OCI-LY7 (cell line): ENCODE measurements at regions not wholly inside any gene's neighbourhood (a gene's known extent, or its start where the extent isn't known, plus 50 kb on each side); places are given as distances from the start of the nearest gene placed in this dataset.

Experiments used
- BruUV-seq: library from RNA; stranded (reverse); fragments of 400-500 nt; replicated peaks from 2 replicates; lab custom pipeline; 2021; lab: Mats Ljungman, UMichigan
- CTCF ChIA-PET: fragments of 300-600 bp; sonication (Branson Sonifier 250); formaldehyde crosslinking; loops from one replicate; lab custom pipeline; 2022; ENCODE audit warnings: antibody characterized with exemption; ENCODE audit not compliant: unreplicated experiment; lab: Charles Lee
- POLR2A ChIA-PET: fragments of 300-600 bp; sonication (Branson Sonifier 250); formaldehyde crosslinking; loops from one replicate; lab custom pipeline; 2022; ENCODE audit warnings: antibody characterized with exemption; lab: Charles Lee
- DNase-seq: peaks from one replicate; pipeline ENCODE4 v3.0.0-alpha.2; 2015; ENCODE audit warnings: low spot score
- H2AFZ ChIP-seq: fragments of 200-600 bp; sonication (generic), shearing (Covaris generic); 2 replicates; pipeline ENCODE4 v1.6.1; 2014; ENCODE audit warnings: mild to moderate bottlenecking, antibody characterized with exemption, low read length, moderate library complexity
- H3K27ac ChIP-seq: fragments of 200-600 bp; sonication (generic); 2 replicates; pipeline ENCODE4 v1.5.1; 2014; ENCODE audit warnings: mixed run types, low read depth, mild to moderate bottlenecking, moderate library complexity, low read length, inconsistent platforms; ENCODE audit not compliant: poor library complexity, severe bottlenecking
- H3K36me3 ChIP-seq: fragments of 200-600 bp; sonication (generic); 2 replicates; pipeline ENCODE4 v1.6.1; 2014; ENCODE audit warnings: mild to moderate bottlenecking, antibody characterized with exemption, low read length, moderate library complexity, mixed read lengths; ENCODE audit not compliant: insufficient read depth
- H3K4me1 ChIP-seq: fragments of 200-600 bp; sonication (generic); 2 replicates; pipeline ENCODE4 v1.5.1; 2014; ENCODE audit warnings: mild to moderate bottlenecking, low read length; ENCODE audit not compliant: insufficient read depth, poor library complexity, severe bottlenecking
- H3K4me2 ChIP-seq: fragments of 200-600 bp; sonication (generic); 2 replicates; pipeline ENCODE4 v1.6.1; 2014; ENCODE audit warnings: mild to moderate bottlenecking, low read length
- H3K4me3 ChIP-seq: fragments of 200-600 bp; sonication (generic); 2 replicates; pipeline ENCODE4 v1.5.1; 2014; ENCODE audit warnings: mild to moderate bottlenecking, low read depth, low read length; ENCODE audit not compliant: poor library complexity, severe bottlenecking
- H3K79me2 ChIP-seq: fragments of 200-600 bp; sonication (generic); 2 replicates; pipeline ENCODE4 v1.6.1; 2016; ENCODE audit warnings: low read depth, mild to moderate bottlenecking, low read length, moderate library complexity, mixed read lengths; ENCODE audit not compliant: insufficient read depth
- H3K9me2 ChIP-seq: fragments of 200-600 bp; sonication (generic); 2 replicates; pipeline ENCODE4 v1.6.1; 2016; ENCODE audit warnings: mild to moderate bottlenecking, low read length, mixed read lengths; ENCODE audit not compliant: insufficient read depth
- H3K9me3 ChIP-seq: fragments of 200-600 bp; sonication (generic); 2 replicates; pipeline ENCODE4 v1.6.1; 2014; ENCODE audit warnings: mild to moderate bottlenecking, mixed run types, low read length, mixed read lengths
- H4K20me1 ChIP-seq: fragments of 200-600 bp; sonication (generic); 2 replicates; pipeline ENCODE4 v1.6.1; 2014; ENCODE audit warnings: mild to moderate bottlenecking, antibody characterized with exemption, low read length, moderate library complexity, mixed read lengths; ENCODE audit not compliant: insufficient read depth
- CTCF ChIP-seq: fragments of 200-600 bp; sonication (generic); conservative IDR thresholded peaks from 2 replicates; pipeline ENCODE4 v1.5.1; 2014; ENCODE audit warnings: mild to moderate bottlenecking, antibody characterized with exemption, low read length, moderate library complexity, mixed read lengths
- EZH2phosphoT487 ChIP-seq: fragments of 200-600 bp; sonication (generic); IDR thresholded peaks from 2 replicates; pipeline ENCODE4 v1.6.1; 2018; ENCODE audit warnings: low read depth, borderline replicate concordance, mild to moderate bottlenecking, mixed run types, antibody characterized with exemption, low read length, moderate library complexity, mixed read lengths
- intact Hi-C: fragments of 100-400 bp; cut with micrococcal nuclease; formaldehyde crosslinking; loops from one replicate; pipeline ENCODE4 v1.10.0; 2022; ENCODE audit not compliant: unreplicated experiment

DNA sequence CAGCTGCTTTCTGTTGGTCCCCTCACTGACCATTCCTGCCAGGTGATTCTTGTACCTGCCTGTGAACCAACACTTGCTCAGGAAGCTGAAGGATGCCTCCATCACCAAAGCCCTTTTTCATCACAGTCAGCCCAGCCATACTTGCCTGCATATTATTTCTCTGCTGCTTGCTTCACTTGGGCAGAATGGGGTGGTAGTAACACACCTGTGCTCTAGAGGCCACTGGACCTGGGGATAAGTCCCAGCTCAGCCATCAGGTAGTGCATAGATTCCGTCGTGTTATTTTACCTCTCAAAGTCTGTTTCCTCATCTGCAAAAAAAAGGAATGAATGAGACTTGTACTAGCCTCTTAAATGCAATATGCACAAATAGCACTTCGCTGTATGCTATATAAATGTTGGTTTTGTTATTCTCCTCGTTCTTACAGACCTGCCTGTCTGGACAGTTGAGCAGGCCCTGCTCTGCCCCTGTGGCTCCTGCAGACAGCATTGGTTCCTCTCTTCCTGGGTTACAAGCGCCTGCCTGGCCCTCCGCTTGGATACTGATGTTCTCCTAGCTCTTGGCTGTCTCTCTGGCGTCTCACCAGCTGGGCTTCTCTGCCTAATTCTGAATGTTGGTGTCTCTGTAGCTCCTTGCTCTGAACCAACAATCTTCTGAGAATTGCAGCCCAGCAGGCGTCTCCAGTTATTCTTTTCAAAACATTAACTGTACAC, 151.8 kb downstream of the UNC5CL start:
- no peaks in the 10 kb centered on the region for H3K36me3 ChIP-seq
- no peaks in the 10 kb centered on the region for H3K9me3 ChIP-seq
- H3K4me1 ChIP-seq = no peaks in the 10 kb centered on the region
- no peak overlapping the region for H3K4me2 ChIP-seq
- POLR2A ChIA-PET = no interaction called here
- no TSS peak for BruUV-seq
- TF ChIP-seq CTCF (no peak), EZH2phosphoT487 (no peak)
- no peaks in the 10 kb centered on the region for H3K79me2 ChIP-seq
- H4K20me1 ChIP-seq = no peaks in the 10 kb centered on the region
- no peak overlapping the region for H2AFZ ChIP-seq
- H3K4me3 ChIP-seq = no peak overlapping the region
- no peak for DNase-seq
- H3K27ac ChIP-seq = no peak overlapping the region
- H3K9me2 ChIP-seq = no peaks in the 10 kb centered on the region
- CTCF ChIA-PET = no interaction called here
- intact Hi-C loops = no loop called here

DNA sequence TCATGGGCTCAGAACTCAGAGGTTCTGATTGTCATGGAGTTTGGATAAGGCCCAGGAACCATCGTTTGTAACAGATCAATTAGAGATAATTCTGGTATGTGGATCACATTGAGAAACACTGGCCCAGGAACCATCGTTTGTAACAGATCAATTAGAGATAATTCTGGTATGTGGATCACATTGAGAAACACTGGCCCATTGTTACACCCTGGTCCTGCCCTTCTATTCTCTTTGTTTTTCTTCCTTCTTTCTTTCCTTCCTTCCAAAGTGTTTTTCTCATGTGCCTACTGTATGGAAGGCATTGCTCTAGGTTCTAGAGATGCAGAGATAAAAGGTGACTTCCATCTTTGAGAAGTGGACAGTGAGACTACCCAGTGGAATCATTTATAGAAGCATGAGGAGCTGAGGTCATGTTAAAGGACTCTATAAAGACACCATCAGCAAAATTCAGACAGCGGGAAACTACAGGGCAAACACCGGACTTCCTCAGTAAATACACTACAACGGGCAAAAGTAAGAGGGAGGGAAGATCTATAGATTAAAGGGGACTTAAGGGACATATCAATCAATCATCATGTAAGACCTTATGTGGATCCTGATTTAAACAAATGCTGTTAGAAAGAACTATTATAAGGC, 153.8 kb downstream of the UNC5CL start:
- no TSS peak for BruUV-seq
- intact Hi-C loops = no loop called here
- no peak overlapping the region for H3K4me2 ChIP-seq

More for the DNA sequence above, 153.8 kb downstream of the UNC5CL start:
- TF ChIP-seq CTCF (no peak), EZH2phosphoT487 (no peak)
- Histone ChIP-seq H3K79me2 (no peaks in the 10 kb centered on the region), H3K4me3 (no peak overlapping the region), H3K36me3 (no peaks in the 10 kb centered on the region), H3K9me3 (no peaks in the 10 kb centered on the region), H3K9me2 (no peaks in the 10 kb centered on the region), H3K27ac (no peak overlapping the region), H2AFZ (no peak overlapping the region), H3K4me1 (no peaks in the 10 kb centered on the region), H4K20me1 (no peaks in the 10 kb centered on the region)
- CTCF ChIA-PET = no interaction called here
- no peak for DNase-seq
- POLR2A ChIA-PET = no interaction called here
